T-cell (primary cell): ENCODE measurements at regions not wholly inside any gene's neighbourhood (a gene's known extent, or its start where the extent isn't known, plus 50 kb on each side); places are given as distances from the start of the nearest gene placed in this dataset.
A peak's percentile ranks its signal among the peaks of the same experiment; 100 is the strongest.

Experiments
- ATAC-seq, 4 experiments: fragments of 200-7000 bp in 3 of 4; fragments of 150-1000 bp in 1 of 4; cut with Tn5 transposase; replicated peaks in 1 of 4; 1 replicate in 3 of 4; 2 replicates in 1 of 4; pipeline ENCODE4 v1.10.0; 2021; ENCODE audit warnings: moderate library complexity in 3 of 4, mild to moderate bottlenecking in 2 of 4, moderate number of reproducible peaks in 1 of 4
- CTCF ChIA-PET, 2 donors: fragments of 300-600 bp; sonication (Branson Sonifier 250); formaldehyde crosslinking; loops; one replicate each; lab custom pipeline; 2022; ENCODE audit warnings: antibody characterized with exemption in 2 of 2; lab: Charles Lee
- POLR2A ChIA-PET, 2 donors: fragments of 300-600 bp; sonication (Branson Sonifier 250); formaldehyde crosslinking; loops; one replicate each; lab custom pipeline; 2022; ENCODE audit warnings: antibody characterized with exemption in 2 of 2; lab: Charles Lee
- DNase-seq, 35 experiments: peaks; one replicate each; pipeline versions ENCODE4 v3.0.0 to v3.0.0-alpha.2; 2013 to 2023
- H3K27ac ChIP-seq: one replicate; pipeline ENCODE4 v1.5.1; 2013; ENCODE audit warnings: low read length
- H3K27me3 ChIP-seq, 2 experiments: replicated peaks in 1 of 2; 1 replicate in 1 of 2; 2 replicates in 1 of 2; pipeline versions ENCODE4 v1.6.1 to v1.7.0; 2013; ENCODE audit warnings: low read length in 1 of 2, mixed read lengths in 1 of 2; ENCODE audit not compliant: control insufficient read depth in 2 of 2, insufficient read depth in 2 of 2; ENCODE audit errors: extremely low read depth in 1 of 2
- H3K36me3 ChIP-seq, 2 donors: 1 replicate in 1 of 2; 2 replicates in 1 of 2; pipeline versions ENCODE4 v1.6.1 to v1.7.0; 2013; ENCODE audit warnings: low read length in 1 of 2; ENCODE audit not compliant: control insufficient read depth in 2 of 2, insufficient read depth in 1 of 2; ENCODE audit errors: extremely low read depth in 1 of 2
- H3K4me1 ChIP-seq, 2 experiments: 1 replicate in 1 of 2; 2 replicates in 1 of 2; pipeline versions ENCODE4 v1.6.1 to v1.7.0; 2013; ENCODE audit warnings: low read length in 2 of 2, mixed read lengths in 1 of 2; ENCODE audit not compliant: insufficient read depth in 2 of 2, control insufficient read depth in 1 of 2; ENCODE audit errors: extremely low read depth in 1 of 2
- H3K4me3 ChIP-seq, 2 donors: 1 replicate in 1 of 2; 2 replicates in 1 of 2; pipeline versions ENCODE4 v1.5.1 to v1.7.0; 2013; ENCODE audit warnings: mild to moderate bottlenecking in 2 of 2, low read length in 1 of 2, moderate library complexity in 1 of 2; ENCODE audit not compliant: control insufficient read depth in 1 of 2; ENCODE audit errors: extremely low read depth in 1 of 2
- H3K9me3 ChIP-seq: 2 replicates; pipeline ENCODE4 v1.7.0; 2013
- H3K27ac Mint-ChIP-seq, 2 donors: one replicate each; pipeline ENCODE4 v1.8.0; 2020 to 2021; ENCODE audit warnings: mild to moderate bottlenecking in 2 of 2, mixed read lengths in 2 of 2
- H3K27me3 Mint-ChIP-seq, 2 donors: one replicate each; pipeline ENCODE4 v1.8.0; 2021 to 2022; ENCODE audit warnings: mixed read lengths in 2 of 2
- H3K36me3 Mint-ChIP-seq: one replicate; pipeline ENCODE4 v1.8.0; 2021; ENCODE audit warnings: mixed read lengths
- H3K4me1 Mint-ChIP-seq, 3 donors: one replicate each; pipeline ENCODE4 v1.8.0; 2020 to 2022; ENCODE audit warnings: mixed read lengths in 3 of 3, mild to moderate bottlenecking in 1 of 3
- H3K4me3 Mint-ChIP-seq, 3 donors: one replicate each; pipeline ENCODE4 v1.8.0; 2020 to 2022; ENCODE audit warnings: mild to moderate bottlenecking in 3 of 3, mixed read lengths in 3 of 3, moderate library complexity in 3 of 3
- H3K9me3 Mint-ChIP-seq, 3 donors: one replicate each; pipeline ENCODE4 v1.8.0; 2020 to 2022; ENCODE audit warnings: mixed read lengths in 3 of 3
- WGBS: methylation state at CpG from one replicate; pipeline ENCODE4 v1.1.5; 2013; ENCODE audit warnings: missing lambda C conversion rate; ENCODE audit not compliant: insufficient coverage; 5-methylcytosine and 5-hydroxymethylcytosine counted together

DNA sequence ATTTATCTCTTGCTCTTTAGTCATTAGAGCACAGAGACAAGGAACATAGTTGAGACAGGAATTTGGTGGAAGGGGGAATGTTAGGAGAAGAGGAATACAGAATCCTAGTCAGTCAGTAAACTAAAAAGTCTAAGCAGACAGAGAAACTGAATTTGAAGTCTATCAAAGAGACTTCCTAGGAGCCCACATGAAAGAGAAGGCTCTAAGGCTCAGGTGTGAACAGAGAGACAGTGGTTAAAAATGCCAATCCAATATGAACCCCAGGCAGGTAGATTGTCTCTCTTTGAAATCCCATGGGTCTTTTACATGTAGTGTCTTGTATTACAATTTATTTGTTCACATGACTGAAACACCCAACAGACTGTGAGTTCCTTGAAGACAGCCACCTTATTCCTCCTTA is 77.8 kb upstream of the NFKB1 start:
- no peaks in the 10 kb centered on the region for H3K36me3 Mint-ChIP-seq
- ChIA-PET CTCF (no interaction called here), POLR2A (no interaction called here)
- H3K9me3 Mint-ChIP-seq = no peaks in the 10 kb centered on the region
- no peak overlapping the region for H3K27ac Mint-ChIP-seq
- DNase-seq = no peak
- H3K4me1 Mint-ChIP-seq = peaks cover 4 to 9% (median 8%) of the 10 kb centered on the region in 3 donors
- no peaks in the 10 kb centered on the region for H3K27me3 Mint-ChIP-seq
- Histone ChIP-seq H3K4me1 (no peaks in the 10 kb centered on the region), H3K27ac (no peak overlapping the region), H3K9me3 (no peaks in the 10 kb centered on the region), H3K27me3 (no peaks in the 10 kb centered on the region), H3K4me3 (no peak overlapping the region), H3K36me3 (no peaks in the 10 kb centered on the region)
- no peak overlapping the region for H3K4me3 Mint-ChIP-seq
- peak in 1 of 4 experiments; percentile 44 for ATAC-seq

DNA sequence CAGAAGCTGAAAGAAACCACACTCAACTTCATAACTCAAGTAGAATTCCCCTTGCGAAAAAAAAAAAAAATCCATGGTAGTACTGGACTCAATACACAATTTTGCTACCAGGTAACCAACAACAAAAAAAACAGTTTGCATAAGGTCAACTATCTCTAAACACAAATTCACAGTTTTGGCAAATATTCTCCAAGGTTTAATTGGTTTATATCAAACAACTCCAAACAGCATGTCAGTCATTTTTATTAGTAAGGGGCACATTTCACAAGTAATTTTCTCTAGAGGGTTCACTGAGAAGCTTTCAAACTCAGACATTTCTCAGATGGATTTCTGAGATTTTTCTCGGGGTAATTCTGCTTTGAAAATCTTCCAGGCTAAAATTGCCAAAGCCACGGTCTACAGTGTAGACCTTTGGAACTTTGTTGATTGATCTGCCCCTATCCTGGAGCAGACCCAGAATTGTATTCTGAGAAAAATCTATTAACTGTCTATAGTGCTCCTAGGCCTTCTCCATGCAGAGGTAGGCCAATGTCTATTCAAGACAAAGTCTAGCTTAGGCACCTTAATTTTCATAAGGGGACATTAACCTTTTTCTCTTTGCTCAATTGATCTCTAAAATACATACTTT is 73.7 kb upstream of the NFKB1 start:
- ATAC-seq (no peak), DNase-seq (no peak)
- H3K27ac Mint-ChIP-seq = no peak overlapping the region
- Histone ChIP-seq H3K9me3 (no peaks in the 10 kb centered on the region), H3K4me1 (no peaks in the 10 kb centered on the region), H3K27me3 (no peaks in the 10 kb centered on the region), H3K36me3 (no peaks in the 10 kb centered on the region), H3K27ac (no peak overlapping the region), H3K4me3 (no peak overlapping the region)
- no peak overlapping the region for H3K4me3 Mint-ChIP-seq
- ChIA-PET CTCF (interaction anchor here (0.7 to 1.3 kb wide), 5 partner anchors 82 to 664 kb away, joined by 3 to 5 read pairs (median 4); partner anchors contain the start of genes SLC39A8 (in 1 of the 2) and SLC9B1 (in 1 of the 2)), POLR2A (interaction anchor here (0.5 to 0.6 kb wide), 2 partner anchors 49 to 73 kb away, joined by 3 read pairs; no protein-coding TSS in a partner anchor)
- H3K4me1 Mint-ChIP-seq = peaks cover 9 to 15% (median 10%) of the 10 kb centered on the region in 3 donors
- H3K27me3 Mint-ChIP-seq = no peaks in the 10 kb centered on the region
- H3K36me3 Mint-ChIP-seq = no peaks in the 10 kb centered on the region
- H3K9me3 Mint-ChIP-seq = no peaks in the 10 kb centered on the region
- no CpG with 5 or more reads among the region's 3 CpGs for WGBS

DNA sequence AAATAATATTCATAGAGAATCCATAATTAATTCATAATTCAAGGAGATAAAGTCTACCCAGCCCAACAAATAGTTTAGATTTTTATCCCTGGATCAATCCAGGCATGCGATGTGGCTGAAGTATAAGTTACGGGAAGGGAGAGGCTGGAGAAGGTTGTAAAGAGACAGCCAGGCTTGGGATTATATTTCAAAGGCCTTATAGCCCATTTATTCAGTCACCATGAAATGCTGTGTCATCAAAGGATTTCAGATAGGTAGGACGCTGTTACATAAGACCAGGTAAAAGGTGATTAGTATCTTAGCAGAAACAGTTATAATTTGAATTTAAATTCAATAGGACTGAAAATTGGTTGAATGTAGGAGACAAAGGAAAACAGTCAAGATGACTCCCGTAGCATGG is 73.0 kb upstream of the NFKB1 start:
- H3K4me3 ChIP-seq = no peak overlapping the region
- Mint-ChIP-seq H3K36me3 (no peaks in the 10 kb centered on the region), H3K4me3 (no peak overlapping the region), H3K27me3 (no peaks in the 10 kb centered on the region), H3K9me3 (no peaks in the 10 kb centered on the region), H3K4me1 (peaks cover 6 to 14% (median 8%) of the 10 kb centered on the region in 3 donors), H3K27ac (no peak overlapping the region)
- POLR2A ChIA-PET = interaction anchor here (0.5 to 0.9 kb wide), 3 partner anchors 48 to 1084 kb away, joined by 3 read pairs; no protein-coding TSS in a partner anchor
- CTCF ChIA-PET = interaction anchor here (0.7 to 1.3 kb wide), 5 partner anchors 136 to 672 kb away, joined by 3 to 5 read pairs (median 4); partner anchors contain the start of gene BDH2 (in 1 of the 2)
- H3K36me3 ChIP-seq = no peaks in the 10 kb centered on the region
- WGBS = 100% methylated on average over 2 of the region's 4 CpGs
- no peaks in the 10 kb centered on the region for H3K27me3 ChIP-seq
- H3K27ac ChIP-seq = no peak overlapping the region
- H3K9me3 ChIP-seq = no peaks in the 10 kb centered on the region
- no peaks in the 10 kb centered on the region for H3K4me1 ChIP-seq
- ATAC-seq (no peak), DNase-seq (no peak)

DNA sequence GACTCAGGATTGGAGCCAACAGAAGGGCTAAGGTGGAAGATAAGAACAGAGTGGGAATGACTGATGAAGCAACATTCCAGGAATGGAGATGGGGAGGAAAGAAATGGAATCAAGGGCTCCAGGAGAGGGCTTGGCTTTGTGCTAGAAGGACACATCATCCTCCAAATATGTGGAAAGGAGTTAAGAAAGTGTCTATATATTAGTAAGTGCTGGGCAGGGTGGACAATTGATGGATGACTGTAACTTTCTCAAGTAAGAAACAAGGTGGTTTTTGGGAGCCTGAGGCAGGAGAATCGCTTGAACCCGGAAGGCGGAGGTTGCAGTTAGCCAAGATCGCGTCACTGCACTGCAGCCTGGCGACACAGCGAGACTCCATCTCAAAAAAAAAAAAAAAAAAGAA is 71.6 kb upstream of the NFKB1 start:
- POLR2A ChIA-PET = interaction anchor here (0.6 to 0.9 kb wide), 3 partner anchors 186 to 902 kb away, joined by 3 to 5 read pairs (median 5); no protein-coding TSS in a partner anchor
- no peak overlapping the region for H3K27ac Mint-ChIP-seq

DNA sequence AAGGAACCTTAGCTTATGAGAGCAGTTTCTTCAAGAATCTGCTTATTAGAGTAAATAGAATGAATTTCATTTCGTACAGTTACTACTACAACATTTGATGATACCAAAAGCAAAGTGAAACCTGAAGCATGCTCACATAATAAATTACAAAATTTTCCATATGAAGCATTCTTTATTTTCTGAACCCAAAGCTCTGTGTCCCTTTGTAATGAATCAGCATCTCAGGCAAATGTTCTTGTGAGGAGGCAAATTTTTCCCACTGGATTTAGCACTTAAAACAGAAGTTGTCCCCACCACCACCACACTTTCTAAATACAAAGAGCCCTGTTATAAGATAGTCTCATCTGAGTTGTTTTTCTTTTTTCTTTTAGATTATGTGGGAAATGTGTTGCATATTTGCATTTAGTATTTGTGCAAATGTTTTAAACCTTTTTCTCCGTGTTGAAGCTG is 70.7 kb upstream of the NFKB1 start:
- H3K9me3 ChIP-seq = no peaks in the 10 kb centered on the region
- H3K27me3 ChIP-seq = no peaks in the 10 kb centered on the region
- peak overlapping the region; percentile 61 to 72 for H3K4me3 ChIP-seq
- DNase-seq = peak in 1 of 35 experiments; percentile 14
- peak overlapping the region; percentile 87 to 92 (median 89) for H3K4me3 Mint-ChIP-seq
- CTCF ChIA-PET = interaction anchor here (0.5 to 3.1 kb wide), 71 partner anchors 10 to 1477 kb away, joined by 3 to 17 read pairs (median 4); partner anchors contain the start of genes BDH2 (in 1 of the 2), CISD2 (in 1 of the 2), NFKB1 (in 1 of the 2) and SLC39A8 (in 1 of the 2)
- WGBS = no CpG with 5 or more reads among the region's 2 CpGs
- POLR2A ChIA-PET = interaction anchor here (0.6 to 1.6 kb wide), 12 partner anchors 10 to 903 kb away, joined by 3 to 12 read pairs (median 5); partner anchors contain the start of gene NFKB1 (in 1 of the 2)
- H3K36me3 ChIP-seq = no peaks in the 10 kb centered on the region
- peaks cover 0 to 7% (median 5%) of the 10 kb centered on the region in 3 donors for H3K4me1 Mint-ChIP-seq
- H3K27ac ChIP-seq = peak overlapping the region; percentile 28
- peak overlapping the region in 1 of 2 donors; percentile 80 for H3K27ac Mint-ChIP-seq
- H3K9me3 Mint-ChIP-seq = no peaks in the 10 kb centered on the region
- ATAC-seq = no peak
- no peaks in the 10 kb centered on the region for H3K36me3 Mint-ChIP-seq
- no peaks in the 10 kb centered on the region for H3K4me1 ChIP-seq
- H3K27me3 Mint-ChIP-seq = no peaks in the 10 kb centered on the region

More for the DNA sequence above, 71.6 kb upstream of the NFKB1 start:
- 100% methylated on average over 1 of the region's 7 CpGs for WGBS
- Mint-ChIP-seq H3K27me3 (no peaks in the 10 kb centered on the region), H3K36me3 (no peaks in the 10 kb centered on the region), H3K4me3 (no peak overlapping the region), H3K9me3 (no peaks in the 10 kb centered on the region), H3K4me1 (peaks cover 0 to 7% (median 5%) of the 10 kb centered on the region in 3 donors)
- Histone ChIP-seq H3K4me3 (no peak overlapping the region), H3K9me3 (no peaks in the 10 kb centered on the region), H3K36me3 (no peaks in the 10 kb centered on the region), H3K27ac (no peak overlapping the region), H3K4me1 (no peaks in the 10 kb centered on the region), H3K27me3 (no peaks in the 10 kb centered on the region)
- CTCF ChIA-PET = interaction anchor here (0.6 to 2.7 kb wide), 4 partner anchors 71 to 669 kb away, joined by 3 to 17 read pairs (median 4); partner anchors contain the start of gene NFKB1 (in 1 of the 2)
- ATAC-seq (no peak), DNase-seq (no peak)

DNA sequence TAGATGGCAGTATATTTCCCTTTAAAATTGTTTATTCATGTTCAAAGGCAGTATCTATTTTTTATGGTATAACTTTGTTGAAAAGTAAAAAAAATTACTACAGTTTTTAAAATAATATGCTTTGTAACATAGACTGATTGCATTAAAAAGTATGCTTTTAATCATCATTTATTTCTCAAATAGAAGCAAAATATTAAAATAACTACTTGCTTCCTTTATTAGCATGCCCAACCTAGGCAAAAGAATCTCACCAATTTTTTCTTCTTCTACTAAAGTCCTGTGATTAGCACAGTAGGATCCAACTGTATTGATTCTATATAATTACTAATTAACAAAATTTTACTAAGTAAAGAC is 69.6 kb upstream of the NFKB1 start:
- Histone ChIP-seq H3K27ac (no peak overlapping the region), H3K4me3 (peak overlapping the region; percentile 61 to 72), H3K4me1 (no peaks in the 10 kb centered on the region), H3K36me3 (no peaks in the 10 kb centered on the region), H3K27me3 (no peaks in the 10 kb centered on the region), H3K9me3 (no peaks in the 10 kb centered on the region)
- ATAC-seq = no peak
- Mint-ChIP-seq H3K36me3 (no peaks in the 10 kb centered on the region), H3K27ac (no peak overlapping the region), H3K4me1 (peaks cover 0 to 7% (median 5%) of the 10 kb centered on the region in 3 donors), H3K4me3 (peak overlapping the region; percentile 87 to 92 (median 89)), H3K27me3 (no peaks in the 10 kb centered on the region), H3K9me3 (no peaks in the 10 kb centered on the region)
- DNase-seq = no peak
- ChIA-PET CTCF (interaction anchor here (0.8 to 3.1 kb wide), 14 partner anchors 12 to 1478 kb away, joined by 3 to 17 read pairs (median 8); partner anchors contain the start of genes CISD2 (in 1 of the 2), NFKB1 (in 1 of the 2) and SLC39A8 (in 1 of the 2)), POLR2A (interaction anchor here in 1 of 2 donors (1.6 kb wide), 1 partner anchor 69 kb away, joined by 4 read pairs; the partner anchor contains the start of gene NFKB1)
